ENCODE measurements at regions not wholly inside any gene's neighbourhood (a gene's known extent, or its start where the extent isn't known, plus 50 kb on each side); places are given as distances from the start of the nearest gene placed in this dataset.

DNA sequence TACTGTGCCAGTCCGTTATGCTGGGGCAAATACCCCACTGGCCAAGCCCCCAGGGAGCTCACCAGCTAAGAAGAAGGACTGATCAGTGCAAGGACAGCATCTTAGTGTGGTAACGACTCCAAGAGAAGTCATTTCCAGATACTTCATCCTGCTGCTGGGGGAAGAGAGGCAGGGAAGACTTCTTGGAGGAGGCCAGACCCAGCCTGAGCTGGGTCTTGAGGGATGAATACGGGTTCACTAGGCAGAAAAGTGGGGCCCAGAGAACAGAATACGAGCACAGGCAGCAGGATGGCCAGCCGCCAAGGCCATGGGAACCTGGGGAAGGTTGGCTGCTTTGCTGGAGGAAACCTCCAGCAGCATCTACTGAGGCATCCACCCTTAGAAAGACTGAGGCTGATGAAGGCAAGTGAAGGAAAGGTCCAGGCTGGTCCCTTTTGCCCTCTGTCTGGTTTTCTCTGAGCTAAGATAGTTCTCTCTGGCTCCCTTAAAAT is 84.1 kb downstream of the GLI2 start:
- intact Hi-C loops (cut with micrococcal nuclease; ENCODE audit: unreplicated experiment) = no loop called here
- no TSS peak for BruUV-seq (replicated peaks)
- Mint-ChIP-seq H3K27me3 (ENCODE audit: insufficient read depth, unreplicated experiment) (no peaks in the 10 kb centered on the region), H3K27ac (ENCODE audit: unreplicated experiment) (no peak overlapping the region), H3K4me3 (ENCODE audit: unreplicated experiment) (no peak overlapping the region), H3K4me1 (ENCODE audit: low read depth, unreplicated experiment) (no peaks in the 10 kb centered on the region), H3K36me3 (ENCODE audit: insufficient read depth, unreplicated experiment) (no peaks in the 10 kb centered on the region), H3K9me3 (ENCODE audit: unreplicated experiment) (no peaks in the 10 kb centered on the region)
- Histone ChIP-seq H3K4me3 (ENCODE audit: low read depth, low read length) (no peak overlapping the region), H3K36me3 (ENCODE audit: control insufficient read depth, insufficient read depth, low read length) (no peaks in the 10 kb centered on the region), H3K27me3 (replicated peaks; ENCODE audit: control insufficient read depth, insufficient read depth, low read length) (no peaks in the 10 kb centered on the region), H3K4me1 (no peaks in the 10 kb centered on the region), H3K9me3 (no peaks in the 10 kb centered on the region)
- ChIA-PET CTCF (interaction anchor here (1.1 kb wide), 1 partner anchor 13 kb away, joined by 3 read pairs; no protein-coding TSS in a partner anchor), POLR2A (no interaction called here)
- TF ChIP-seq, protein P1, sequence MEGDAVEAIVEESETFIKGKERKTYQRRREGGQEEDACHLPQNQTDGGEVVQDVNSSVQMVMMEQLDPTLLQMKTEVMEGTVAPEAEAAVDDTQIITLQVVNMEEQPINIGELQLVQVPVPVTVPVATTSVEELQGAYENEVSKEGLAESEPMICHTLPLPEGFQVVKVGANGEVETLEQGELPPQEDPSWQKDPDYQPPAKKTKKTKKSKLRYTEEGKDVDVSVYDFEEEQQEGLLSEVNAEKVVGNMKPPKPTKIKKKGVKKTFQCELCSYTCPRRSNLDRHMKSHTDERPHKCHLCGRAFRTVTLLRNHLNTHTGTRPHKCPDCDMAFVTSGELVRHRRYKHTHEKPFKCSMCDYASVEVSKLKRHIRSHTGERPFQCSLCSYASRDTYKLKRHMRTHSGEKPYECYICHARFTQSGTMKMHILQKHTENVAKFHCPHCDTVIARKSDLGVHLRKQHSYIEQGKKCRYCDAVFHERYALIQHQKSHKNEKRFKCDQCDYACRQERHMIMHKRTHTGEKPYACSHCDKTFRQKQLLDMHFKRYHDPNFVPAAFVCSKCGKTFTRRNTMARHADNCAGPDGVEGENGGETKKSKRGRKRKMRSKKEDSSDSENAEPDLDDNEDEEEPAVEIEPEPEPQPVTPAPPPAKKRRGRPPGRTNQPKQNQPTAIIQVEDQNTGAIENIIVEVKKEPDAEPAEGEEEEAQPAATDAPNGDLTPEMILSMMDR (IDR thresholded peaks at IDR 0.05; ENCODE audit: insufficient read depth in 1 of 2, low read depth in 1 of 2, low read length in 1 of 2, severe bottlenecking in 1 of 2, unreplicated experiment in 1 of 2) = no peak
- no peak for DNase-seq

DNA sequence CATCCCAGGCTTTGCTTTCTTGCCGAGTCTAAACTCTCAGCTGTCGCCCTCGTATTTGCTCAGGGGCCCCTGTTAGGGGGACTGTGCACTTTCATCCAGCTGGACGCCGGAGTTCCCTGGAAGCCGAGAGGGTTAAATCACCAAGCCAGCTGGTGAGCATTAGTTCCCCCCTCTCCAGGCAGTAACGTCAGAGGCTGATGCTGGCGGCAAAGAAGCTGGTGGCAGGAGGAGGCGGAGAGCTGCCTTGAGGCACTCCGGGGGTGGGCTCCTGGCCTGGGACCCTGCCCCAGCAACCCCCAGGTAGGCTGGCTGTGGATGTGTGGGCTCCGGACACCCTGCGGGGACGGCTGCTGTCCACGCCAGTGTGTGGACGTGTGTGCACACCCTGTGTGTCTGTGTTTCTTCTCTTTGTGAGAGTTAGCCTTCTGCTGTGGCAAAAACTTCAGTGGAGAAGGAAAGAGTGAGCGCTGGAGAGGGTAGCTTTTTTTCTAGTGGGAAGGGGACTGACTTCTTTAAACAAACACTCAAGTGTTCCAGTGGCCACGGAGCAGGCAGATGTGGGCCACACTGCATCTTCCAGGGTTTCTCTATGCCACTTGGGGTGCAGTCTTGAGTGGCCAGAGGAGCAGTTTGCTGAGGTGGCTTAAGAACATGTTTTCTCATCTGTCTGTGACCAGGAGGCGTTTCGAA is 84.7 kb downstream of the GLI2 start:
- Histone ChIP-seq H3K4me3 (ENCODE audit: low read depth, low read length) (no peak overlapping the region), H3K9me3 (no peaks in the 10 kb centered on the region), H3K27me3 (replicated peaks; ENCODE audit: control insufficient read depth, insufficient read depth, low read length) (no peaks in the 10 kb centered on the region), H3K36me3 (ENCODE audit: control insufficient read depth, insufficient read depth, low read length) (no peaks in the 10 kb centered on the region), H3K4me1 (no peaks in the 10 kb centered on the region)
- H3K36me3 Mint-ChIP-seq (ENCODE audit: insufficient read depth, unreplicated experiment) = no peaks in the 10 kb centered on the region
- intact Hi-C loops (cut with micrococcal nuclease; ENCODE audit: unreplicated experiment) = no loop called here
- H3K4me1 Mint-ChIP-seq (ENCODE audit: low read depth, unreplicated experiment) = no peaks in the 10 kb centered on the region
- DNase-seq = no peak
- no TSS peak for BruUV-seq (replicated peaks)
- ChIA-PET CTCF (interaction anchor here (1.1 kb wide), 1 partner anchor 13 kb away, joined by 3 read pairs; no protein-coding TSS in a partner anchor), POLR2A (no interaction called here)
- no peaks in the 10 kb centered on the region for H3K27me3 Mint-ChIP-seq (ENCODE audit: insufficient read depth, unreplicated experiment)
- no peaks in the 10 kb centered on the region for H3K9me3 Mint-ChIP-seq (ENCODE audit: unreplicated experiment)
- H3K4me3 Mint-ChIP-seq (ENCODE audit: unreplicated experiment) = no peak overlapping the region
- no peak overlapping the region for H3K27ac Mint-ChIP-seq (ENCODE audit: unreplicated experiment)
- TF ChIP-seq, protein P1 (IDR thresholded peaks at IDR 0.05; ENCODE audit: insufficient read depth in 1 of 2, low read depth in 1 of 2, low read length in 1 of 2, severe bottlenecking in 1 of 2, unreplicated experiment in 1 of 2) = no peak

DNA sequence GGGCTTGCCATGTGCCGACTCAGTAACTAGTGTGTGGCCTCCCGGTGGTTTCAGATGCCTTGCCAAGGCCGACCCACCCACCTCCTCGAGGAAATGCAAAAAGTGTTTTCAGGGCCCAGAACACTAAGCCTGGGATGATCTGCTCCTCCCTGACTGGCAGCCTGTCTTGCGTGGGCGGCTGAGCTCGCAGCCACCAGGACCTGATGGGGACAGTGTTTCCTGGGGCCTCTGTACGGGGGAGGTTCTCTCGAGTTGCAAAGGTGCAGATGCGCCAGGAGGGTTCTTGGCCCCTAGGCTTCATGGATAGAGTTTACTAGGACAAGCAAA is 85.2 kb downstream of the GLI2 start:
- intact Hi-C loops (cut with micrococcal nuclease; ENCODE audit: unreplicated experiment) = no loop called here
- no TSS peak for BruUV-seq (replicated peaks)
- no peaks in the 10 kb centered on the region for H3K9me3 Mint-ChIP-seq (ENCODE audit: unreplicated experiment)
- no peak for DNase-seq
- H3K36me3 Mint-ChIP-seq (ENCODE audit: insufficient read depth, unreplicated experiment) = no peaks in the 10 kb centered on the region
- H3K4me1 ChIP-seq = no peaks in the 10 kb centered on the region
- no peak overlapping the region for H3K27ac Mint-ChIP-seq (ENCODE audit: unreplicated experiment)
- no peak overlapping the region for H3K4me3 ChIP-seq (ENCODE audit: low read depth, low read length)
- H3K4me1 Mint-ChIP-seq (ENCODE audit: low read depth, unreplicated experiment) = no peaks in the 10 kb centered on the region
- TF ChIP-seq, protein P1 (IDR thresholded peaks at IDR 0.05; ENCODE audit: insufficient read depth in 1 of 2, low read depth in 1 of 2, low read length in 1 of 2, severe bottlenecking in 1 of 2, unreplicated experiment in 1 of 2) = no peak
- H3K27me3 ChIP-seq (replicated peaks; ENCODE audit: control insufficient read depth, insufficient read depth, low read length) = no peaks in the 10 kb centered on the region
- POLR2A ChIA-PET = no interaction called here
- no peaks in the 10 kb centered on the region for H3K36me3 ChIP-seq (ENCODE audit: control insufficient read depth, insufficient read depth, low read length)
- H3K4me3 Mint-ChIP-seq (ENCODE audit: unreplicated experiment) = no peak overlapping the region
- H3K9me3 ChIP-seq = no peaks in the 10 kb centered on the region
- CTCF ChIA-PET = no interaction called here
- no peaks in the 10 kb centered on the region for H3K27me3 Mint-ChIP-seq (ENCODE audit: insufficient read depth, unreplicated experiment)

Measured in Caco-2 (cell line).